GM23248 (cell line): ENCODE measurements at regions not wholly inside any gene's neighbourhood (a gene's known extent, or its start where the extent isn't known, plus 50 kb on each side); places are given as distances from the start of the nearest gene placed in this dataset.
"Not testable (repeated sequence)": the region's sequence is repeated elsewhere in the genome, so short reads cannot be mapped to it uniquely, and the experiment has no call there.

ENCODE experiments used
- DNase-seq: peaks from one replicate; pipeline ENCODE4 v3.0.0-alpha.2; 2015
- H2AFZ ChIP-seq: fragments of 200-600 bp; sonication (generic); 2 replicates; pipeline ENCODE4 v1.6.1; 2016; ENCODE audit warnings: antibody characterized with exemption
- H3F3A ChIP-seq: fragments of 200-600 bp; sonication (generic); 2 replicates; pipeline ENCODE4 v1.6.1; 2016; ENCODE audit warnings: mild to moderate bottlenecking, antibody characterized with exemption, mixed run types; ENCODE audit not compliant: insufficient read depth
- H3K27ac ChIP-seq: fragments of 200-600 bp; sonication (generic); 2 replicates; pipeline ENCODE4 v1.5.1; 2016; ENCODE audit warnings: mild to moderate bottlenecking
- H3K27me3 ChIP-seq: fragments of 200-600 bp; sonication (generic); replicated peaks from 2 replicates; pipeline ENCODE4 v1.6.1; 2016; ENCODE audit warnings: mild to moderate bottlenecking; ENCODE audit not compliant: insufficient read depth
- H3K36me3 ChIP-seq: fragments of 200-600 bp; sonication (generic); 2 replicates; pipeline ENCODE4 v1.6.1; 2016; ENCODE audit warnings: low read depth, mild to moderate bottlenecking
- H3K4me1 ChIP-seq: fragments of 200-600 bp; sonication (generic); 2 replicates; pipeline ENCODE4 v1.6.1; 2016; ENCODE audit warnings: mild to moderate bottlenecking; ENCODE audit not compliant: insufficient read depth
- H3K4me2 ChIP-seq: fragments of 200-600 bp; sonication (generic); one replicate; pipeline ENCODE4 v1.6.1; 2016; ENCODE audit warnings: mild to moderate bottlenecking; ENCODE audit not compliant: unreplicated experiment
- H3K4me3 ChIP-seq: fragments of 200-600 bp; sonication (generic); 2 replicates; pipeline ENCODE4 v1.5.1; 2016; ENCODE audit warnings: mild to moderate bottlenecking
- H3K79me2 ChIP-seq: fragments of 200-600 bp; sonication (generic); 2 replicates; pipeline ENCODE4 v1.6.1; 2016; ENCODE audit warnings: mild to moderate bottlenecking; ENCODE audit not compliant: insufficient read depth
- H3K9ac ChIP-seq: fragments of 200-600 bp; sonication (generic); 2 replicates; pipeline ENCODE4 v1.6.1; 2016; ENCODE audit warnings: mild to moderate bottlenecking
- H3K9me2 ChIP-seq: fragments of 200-600 bp; sonication (generic); 2 replicates; pipeline ENCODE4 v1.6.1; 2016; ENCODE audit warnings: mixed run types, mild to moderate bottlenecking, moderate library complexity; ENCODE audit not compliant: insufficient read depth
- H3K9me3 ChIP-seq: fragments of 200-600 bp; sonication (generic); one replicate; pipeline ENCODE4 v1.6.1; 2017; ENCODE audit warnings: low read depth
- H4K20me1 ChIP-seq: fragments of 200-600 bp; sonication (generic); 2 replicates; pipeline ENCODE4 v1.6.0; 2016; ENCODE audit not compliant: insufficient read depth
- EZH2 ChIP-seq: fragments of 200-600 bp; sonication (generic); IDR thresholded peaks from 2 replicates; pipeline ENCODE4 v1.6.1; 2018; ENCODE audit warnings: antibody characterized with exemption, mild to moderate bottlenecking; ENCODE audit not compliant: insufficient read depth, poor library complexity, severe bottlenecking
- EZH2phosphoT487 ChIP-seq: fragments of 200-600 bp; sonication (generic); IDR thresholded peaks from 2 replicates; pipeline ENCODE4 v1.6.1; 2018; ENCODE audit warnings: antibody characterized with exemption, moderate library complexity, mild to moderate bottlenecking, low read depth; ENCODE audit not compliant: insufficient read depth
- WGBS, 2 experiments: methylation state at CpG; one replicate each; pipeline ENCODE4 v1.1.6; 2015 to 2017; ENCODE audit warnings: low lambda C conversion rate in 2 of 2, low coverage in 1 of 2; ENCODE audit errors: missing lambda C conversion rate in 2 of 2; 5-methylcytosine and 5-hydroxymethylcytosine counted together
- in situ Hi-C: fragments of 300-500 bp; cut with MboI; formaldehyde crosslinking; loops from 2 replicates; pipeline ENCODE4 v1.15.0; 2020

GRCh38 chr10:62938672-62939071 lies 122.5 kb upstream of the EGR2 start:
- no peaks in the 10 kb centered on the region for H3K9me3 ChIP-seq
- H3K79me2 ChIP-seq = no peaks in the 10 kb centered on the region
- no peak overlapping the region for H3K27ac ChIP-seq
- H3K9ac ChIP-seq = no peak overlapping the region
- no peak overlapping the region for H2AFZ ChIP-seq
- H3K4me1 ChIP-seq = no peaks in the 10 kb centered on the region
- no peak overlapping the region for H3K4me3 ChIP-seq
- H3F3A ChIP-seq = no peaks in the 10 kb centered on the region
- no peaks in the 10 kb centered on the region for H3K9me2 ChIP-seq
- H3K36me3 ChIP-seq = no peaks in the 10 kb centered on the region
- no peaks in the 10 kb centered on the region for H3K27me3 ChIP-seq
- WGBS, 2 experiments = 37 to 45% methylated on average over 5 of the region's 5 CpGs
- DNase-seq = no peak
- in situ Hi-C loops = no loop called here
- no peaks in the 10 kb centered on the region for H4K20me1 ChIP-seq
- no peak overlapping the region for H3K4me2 ChIP-seq
- no peak for TF ChIP-seq EZH2phosphoT487
- no peak for TF ChIP-seq EZH2

- no peaks in the 10 kb centered on the region for H3K9me2 ChIP-seq
- H3K4me1 ChIP-seq = no peaks in the 10 kb centered on the region
- H4K20me1 ChIP-seq = no peaks in the 10 kb centered on the region
- H3K9me3 ChIP-seq = no peaks in the 10 kb centered on the region
- H3K27ac ChIP-seq = no peak overlapping the region
- H3K79me2 ChIP-seq = no peaks in the 10 kb centered on the region
- in situ Hi-C loops = no loop called here
- H3K9ac ChIP-seq = no peak overlapping the region
- no peaks in the 10 kb centered on the region for H3K27me3 ChIP-seq
- no peaks in the 10 kb centered on the region for H3F3A ChIP-seq
- 74 to 76% methylated on average over 6 of the region's 6 CpGs for WGBS, 2 experiments
- H3K4me3 ChIP-seq = no peak overlapping the region
- no peak for DNase-seq
- H3K4me2 ChIP-seq = no peak overlapping the region
- no peak overlapping the region for H2AFZ ChIP-seq
- no peak for TF ChIP-seq EZH2phosphoT487
- TF ChIP-seq EZH2 = no peak
- no peaks in the 10 kb centered on the region for H3K36me3 ChIP-seq
These were observed 121.5 kb upstream of the EGR2 start for GRCh38 chr10:62937674-62938073.

GRCh38 chr10:62935022-62935421 lies 118.9 kb upstream of the EGR2 start:
- H4K20me1 ChIP-seq = no peaks in the 10 kb centered on the region
- no peaks in the 10 kb centered on the region for H3K9me2 ChIP-seq
- in situ Hi-C loops = no loop called here
- H3K36me3 ChIP-seq = no peaks in the 10 kb centered on the region
- H3K79me2 ChIP-seq = no peaks in the 10 kb centered on the region
- H3K4me3 ChIP-seq = no peak overlapping the region
- no peak overlapping the region for H3K9ac ChIP-seq
- H3K4me2 ChIP-seq = no peak overlapping the region
- no peak overlapping the region for H2AFZ ChIP-seq
- H3K27ac ChIP-seq = no peak overlapping the region
- no peak for DNase-seq
- no peaks in the 10 kb centered on the region for H3K4me1 ChIP-seq
- no peaks in the 10 kb centered on the region for H3F3A ChIP-seq
- WGBS, 2 experiments = 16 to 19% methylated on average over 2 of the region's 2 CpGs
- TF ChIP-seq EZH2phosphoT487 (no peak), EZH2 (no peak)
- no peaks in the 10 kb centered on the region for H3K27me3 ChIP-seq
- no peaks in the 10 kb centered on the region for H3K9me3 ChIP-seq

- Histone ChIP-seq H3K4me3 (no peak overlapping the region), H4K20me1 (no peaks in the 10 kb centered on the region), H3K9me3 (no peaks in the 10 kb centered on the region), H3K9ac (no peak overlapping the region), H3K36me3 (no peaks in the 10 kb centered on the region), H2AFZ (no peak overlapping the region), H3K9me2 (no peaks in the 10 kb centered on the region), H3K27ac (no peak overlapping the region), H3K4me2 (no peak overlapping the region), H3F3A (no peaks in the 10 kb centered on the region), H3K4me1 (no peaks in the 10 kb centered on the region), H3K27me3 (no peaks in the 10 kb centered on the region), H3K79me2 (no peaks in the 10 kb centered on the region)
- WGBS, 2 experiments = 79 to 80% methylated on average over 11 of the region's 11 CpGs
- DNase-seq = no peak
- TF ChIP-seq EZH2 (no peak), EZH2phosphoT487 (no peak)
- in situ Hi-C loops = no loop called here
These were observed 118.1 kb upstream of the EGR2 start for GRCh38 chr10:62934258-62934657.

GRCh38 chr10:62928763-62929162 lies 112.6 kb upstream of the EGR2 start:
- H3K4me1 ChIP-seq, in situ Hi-C loops, H3K9me2 ChIP-seq, H3K36me3 ChIP-seq, H3K27me3 ChIP-seq, H3K4me2 ChIP-seq, H3K79me2 ChIP-seq, H3K9me3 ChIP-seq, DNase-seq, H3K27ac ChIP-seq, H4K20me1 ChIP-seq, H3K9ac ChIP-seq, H2AFZ ChIP-seq, H3K4me3 ChIP-seq, H3F3A ChIP-seq: not testable (repeated sequence)
- 60 to 74% methylated on average over 2 to 19 of the region's 24 CpGs for WGBS, 2 experiments
